PC-3 (cell line): ENCODE measurements at regions not wholly inside any gene's neighbourhood (a gene's known extent, or its start where the extent isn't known, plus 50 kb on each side); places are given as distances from the start of the nearest gene placed in this dataset.
A peak's percentile ranks its signal among the peaks of the same experiment; 100 is the strongest.

Source experiments
- ATAC-seq: fragments of 200-7000 bp; cut with Tn5 transposase; 2 replicates; pipeline ENCODE4 v1.9.1; 2020; ENCODE audit warnings: mild to moderate bottlenecking, moderate library complexity
- BruUV-seq: library from RNA; stranded (reverse); fragments of 400-500 nt; replicated peaks from 2 replicates; lab custom pipeline; 2021; lab: Mats Ljungman, UMichigan
- CTCF ChIA-PET: fragments of 300-600 bp; sonication (Branson Sonifier 250); formaldehyde crosslinking; loops from one replicate; lab custom pipeline; 2022; ENCODE audit warnings: antibody characterized with exemption; lab: Charles Lee
- POLR2A ChIA-PET: fragments of 300-600 bp; sonication (Branson Sonifier 250); formaldehyde crosslinking; loops from one replicate; lab custom pipeline; 2022; ENCODE audit warnings: antibody characterized with exemption; ENCODE audit not compliant: unreplicated experiment; lab: Charles Lee
- DNase-seq: peaks from one replicate; pipeline ENCODE4 v3.0.0-alpha.2; 2015
- H2AFZ ChIP-seq: fragments of 300-600 bp; sonication (generic); 2 replicates; pipeline ENCODE4 v1.6.0; 2016; ENCODE audit warnings: antibody characterized with exemption, low read length
- H3F3A ChIP-seq: fragments of 300-600 bp; sonication (generic); one replicate; pipeline ENCODE4 v1.6.0; 2017; ENCODE audit warnings: antibody characterized with exemption, low read length, control low read depth, mild to moderate bottlenecking; ENCODE audit not compliant: unreplicated experiment
- H3K27ac ChIP-seq: fragments of 300-600 bp; sonication (generic); 2 replicates; pipeline ENCODE4 v1.5.1; 2016; ENCODE audit warnings: mild to moderate bottlenecking, low read length
- H3K27me3 ChIP-seq: fragments of 300-600 bp; sonication (generic); 2 replicates; pipeline ENCODE4 v1.6.1; 2016; ENCODE audit warnings: low read length, mixed read lengths
- H3K36me3 ChIP-seq: fragments of 300-600 bp; sonication (generic); 2 replicates; pipeline ENCODE4 v1.6.1; 2016; ENCODE audit warnings: low read depth, mixed run types, low read length, mixed read lengths
- H3K4me1 ChIP-seq: fragments of 300-600 bp; sonication (generic); 2 replicates; pipeline ENCODE4 v1.5.1; 2016; ENCODE audit warnings: low read length; ENCODE audit not compliant: insufficient read depth
- H3K4me2 ChIP-seq: fragments of 300-600 bp; sonication (generic); 2 replicates; pipeline ENCODE4 v1.6.0; 2016; ENCODE audit warnings: low read length
- H3K4me3 ChIP-seq: fragments of 300-600 bp; sonication (generic); 2 replicates; pipeline ENCODE4 v1.5.1; 2016; ENCODE audit warnings: mild to moderate bottlenecking, low read length, mixed read lengths
- H3K79me2 ChIP-seq: fragments of 300-600 bp; sonication (generic); 2 replicates; pipeline ENCODE4 v1.6.1; 2017; ENCODE audit warnings: low read length, mixed read lengths
- H3K9ac ChIP-seq: fragments of 300-600 bp; sonication (generic); 2 replicates; pipeline ENCODE4 v1.6.0; 2016; ENCODE audit warnings: mild to moderate bottlenecking, low read length
- H3K9me2 ChIP-seq: fragments of 300-600 bp; sonication (generic); replicated peaks from 2 replicates; pipeline ENCODE4 v1.6.1; 2016; ENCODE audit warnings: mixed run types, low read length, mixed read lengths
- H3K9me3 ChIP-seq: fragments of 300-600 bp; sonication (generic); 2 replicates; pipeline ENCODE4 v1.6.1; 2016; ENCODE audit warnings: low read length, mixed read lengths
- H4K20me1 ChIP-seq: fragments of 300-600 bp; sonication (generic); 2 replicates; pipeline ENCODE4 v1.6.1; 2016; ENCODE audit warnings: low read length, mixed read lengths
- CTCF ChIP-seq: fragments of 300-600 bp; sonication (generic); conservative IDR thresholded peaks from 2 replicates; pipeline ENCODE4 v1.5.1; 2017; ENCODE audit warnings: antibody characterized with exemption, low read depth, mild to moderate bottlenecking, low read length
- EZH2 ChIP-seq: fragments of 300-600 bp; sonication (generic); IDR thresholded peaks from one replicate; pipeline ENCODE4 v1.6.1; 2017; ENCODE audit warnings: antibody characterized with exemption, mild to moderate bottlenecking, low read length; ENCODE audit not compliant: unreplicated experiment
- EZH2phosphoT487 ChIP-seq: fragments of 300-600 bp; sonication (generic); IDR thresholded peaks from 2 replicates; pipeline ENCODE4 v1.6.1; 2018; ENCODE audit warnings: mild to moderate bottlenecking, antibody characterized with exemption, low read length, borderline replicate concordance
- intact Hi-C: fragments of 100-400 bp; cut with micrococcal nuclease; formaldehyde crosslinking; loops from 2 replicates; pipeline ENCODE4 v1.9.0; 2023

- Histone ChIP-seq H3F3A (no peaks in the 10 kb centered on the region), H3K79me2 (no peaks in the 10 kb centered on the region), H3K4me1 (no peaks in the 10 kb centered on the region), H3K9ac (no peak overlapping the region), H3K27me3 (peaks cover 19% of the 10 kb centered on the region), H3K9me2 (no peaks in the 10 kb centered on the region), H3K4me3 (no peak overlapping the region), H2AFZ (no peak overlapping the region), H4K20me1 (no peaks in the 10 kb centered on the region), H3K27ac (no peak overlapping the region), H3K4me2 (no peak overlapping the region), H3K9me3 (0 out of 2 replicates have a peak, but pooled peaks cover 8% of the 10 kb centered on the region), H3K36me3 (no peaks in the 10 kb centered on the region)
- no TSS peak for BruUV-seq
- no peak for TF ChIP-seq CTCF
- no peak for TF ChIP-seq EZH2phosphoT487
- TF ChIP-seq EZH2 = no peak
- DNase-seq = peak; percentile 30
- intact Hi-C loops = no loop called here
- ChIA-PET POLR2A (no interaction called here), CTCF (no interaction called here)
- ATAC-seq = no peak
Measured at GRCh38 chr7:104264285-104264684, 56.5 kb upstream of the ORC5 start.

- ATAC-seq = peak; percentile 45; the same call in 1 of the 2 replicates
- no peaks in the 10 kb centered on the region; the same call in 1 of the 2 replicates for H3K27me3 ChIP-seq
Measured at GRCh38 chr7:104267701-104268368, 60.0 kb upstream of the ORC5 start.

More at GRCh38 chr7:104267701-104268368, 60.0 kb upstream of the ORC5 start:
- ChIA-PET CTCF (interaction anchor here (0.6 to 1.0 kb wide), 3 partner anchors 26 to 342 kb away, joined by 3 to 9 read pairs (median 4); no protein-coding TSS in a partner anchor), POLR2A (no interaction called here)
- H3K4me2 ChIP-seq = no peak overlapping the region
- peak; percentile 28 for DNase-seq
- H3K4me3 ChIP-seq = no peak overlapping the region
- H3K9ac ChIP-seq = no peak overlapping the region
- intact Hi-C loops = loop anchor here (1.0 kb wide), 1 partner anchor 37 kb away; no protein-coding TSS in a partner anchor
- H4K20me1 ChIP-seq = no peaks in the 10 kb centered on the region
- no peaks in the 10 kb centered on the region for H3F3A ChIP-seq
- no peaks in the 10 kb centered on the region for H3K36me3 ChIP-seq
- no TSS peak for BruUV-seq
- no peaks in the 10 kb centered on the region for H3K4me1 ChIP-seq
- H3K79me2 ChIP-seq = no peaks in the 10 kb centered on the region
- H3K9me3 ChIP-seq = 0 out of 2 replicates have a peak, but pooled peaks cover 8% of the 10 kb centered on the region
- TF ChIP-seq EZH2 (no peak), EZH2phosphoT487 (no peak), CTCF (peak; percentile 66)
- no peaks in the 10 kb centered on the region for H3K9me2 ChIP-seq
- no peak overlapping the region for H3K27ac ChIP-seq
- no peak overlapping the region for H2AFZ ChIP-seq
